ENCODE measurements at regions not wholly inside any gene's neighbourhood (a gene's known extent, or its start where the extent isn't known, plus 50 kb on each side); places are given as distances from the start of the nearest gene placed in this dataset.

DNA sequence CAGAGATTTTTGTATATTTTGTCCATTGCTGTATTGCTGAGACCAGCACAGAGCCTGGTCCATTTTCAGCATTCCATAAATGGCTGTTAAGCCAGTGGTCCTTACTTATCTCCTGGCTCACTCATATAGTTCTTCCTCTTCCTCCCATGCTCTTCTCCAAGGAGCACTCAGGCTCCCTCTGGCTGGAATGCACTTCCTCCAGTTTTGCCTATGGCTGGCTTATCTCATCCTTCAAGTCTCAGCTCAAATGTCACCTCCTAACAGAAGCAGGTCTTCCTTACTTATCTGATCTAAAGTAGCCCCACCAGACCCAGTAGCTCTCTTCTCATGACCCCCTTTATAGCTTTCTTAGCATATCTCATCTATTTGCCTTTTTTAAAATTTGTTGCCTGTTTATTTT, 146.9 kb downstream of the SLC30A10 start:
- TF ChIP-seq, protein P1, sequence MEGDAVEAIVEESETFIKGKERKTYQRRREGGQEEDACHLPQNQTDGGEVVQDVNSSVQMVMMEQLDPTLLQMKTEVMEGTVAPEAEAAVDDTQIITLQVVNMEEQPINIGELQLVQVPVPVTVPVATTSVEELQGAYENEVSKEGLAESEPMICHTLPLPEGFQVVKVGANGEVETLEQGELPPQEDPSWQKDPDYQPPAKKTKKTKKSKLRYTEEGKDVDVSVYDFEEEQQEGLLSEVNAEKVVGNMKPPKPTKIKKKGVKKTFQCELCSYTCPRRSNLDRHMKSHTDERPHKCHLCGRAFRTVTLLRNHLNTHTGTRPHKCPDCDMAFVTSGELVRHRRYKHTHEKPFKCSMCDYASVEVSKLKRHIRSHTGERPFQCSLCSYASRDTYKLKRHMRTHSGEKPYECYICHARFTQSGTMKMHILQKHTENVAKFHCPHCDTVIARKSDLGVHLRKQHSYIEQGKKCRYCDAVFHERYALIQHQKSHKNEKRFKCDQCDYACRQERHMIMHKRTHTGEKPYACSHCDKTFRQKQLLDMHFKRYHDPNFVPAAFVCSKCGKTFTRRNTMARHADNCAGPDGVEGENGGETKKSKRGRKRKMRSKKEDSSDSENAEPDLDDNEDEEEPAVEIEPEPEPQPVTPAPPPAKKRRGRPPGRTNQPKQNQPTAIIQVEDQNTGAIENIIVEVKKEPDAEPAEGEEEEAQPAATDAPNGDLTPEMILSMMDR (IDR thresholded peaks at IDR 0.05), result no peak
- Histone ChIP-seq H3K9ac (ENCODE audit: low read depth in 2 of 2, low read length in 2 of 2) (no peak overlapping the region), H3K27ac (no peak overlapping the region), H3K36me3 (no peaks in the 10 kb centered on the region), H3K9me3 (no peaks in the 10 kb centered on the region), H3K27me3 (no peaks in the 10 kb centered on the region), H3K4me3 (no peak overlapping the region), H3K4me1 (no peaks in the 10 kb centered on the region)
- no peak for DNase-seq
- intact Hi-C loops (cut with DNase I), result no loop called here

DNA sequence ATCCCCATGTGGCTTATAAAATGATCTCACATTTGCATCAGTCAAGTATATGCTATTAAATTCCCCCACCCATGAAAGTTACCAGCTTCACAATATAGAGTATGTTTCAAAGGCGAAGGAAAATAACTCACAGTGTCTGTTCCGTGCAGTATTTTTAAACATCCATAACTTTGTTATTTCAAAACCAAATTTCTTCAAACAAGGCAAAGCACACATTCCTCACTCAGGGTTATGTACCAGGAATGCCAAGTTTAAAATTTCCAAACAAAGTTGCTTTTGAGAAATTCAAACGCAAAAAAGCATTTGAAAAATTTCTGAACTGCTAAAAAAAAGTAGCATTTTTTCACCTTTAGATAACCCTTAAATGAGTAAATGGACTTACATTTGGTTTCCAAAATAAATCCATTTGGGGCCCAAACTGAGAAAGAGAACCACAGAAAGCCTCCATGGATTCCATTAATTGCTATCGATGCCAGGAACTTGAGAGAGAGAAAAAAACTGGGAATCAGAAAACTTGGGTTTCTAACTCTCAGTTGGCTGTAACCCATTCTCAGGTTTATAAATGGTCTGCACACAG, 149.5 kb downstream of the SLC30A10 start:
- H3K27me3 ChIP-seq, result no peaks in the 10 kb centered on the region
- H3K9ac ChIP-seq (ENCODE audit: low read depth in 2 of 2, low read length in 2 of 2), result no peak overlapping the region
- H3K9me3 ChIP-seq, result no peaks in the 10 kb centered on the region
- no peaks in the 10 kb centered on the region for H3K36me3 ChIP-seq
- intact Hi-C loops (cut with DNase I), result no loop called here
- TF ChIP-seq, protein P1 (IDR thresholded peaks at IDR 0.05), result no peak
- H3K4me1 ChIP-seq, result no peaks in the 10 kb centered on the region
- no peak for DNase-seq
- no peak overlapping the region for H3K27ac ChIP-seq
- no peak overlapping the region for H3K4me3 ChIP-seq

DNA sequence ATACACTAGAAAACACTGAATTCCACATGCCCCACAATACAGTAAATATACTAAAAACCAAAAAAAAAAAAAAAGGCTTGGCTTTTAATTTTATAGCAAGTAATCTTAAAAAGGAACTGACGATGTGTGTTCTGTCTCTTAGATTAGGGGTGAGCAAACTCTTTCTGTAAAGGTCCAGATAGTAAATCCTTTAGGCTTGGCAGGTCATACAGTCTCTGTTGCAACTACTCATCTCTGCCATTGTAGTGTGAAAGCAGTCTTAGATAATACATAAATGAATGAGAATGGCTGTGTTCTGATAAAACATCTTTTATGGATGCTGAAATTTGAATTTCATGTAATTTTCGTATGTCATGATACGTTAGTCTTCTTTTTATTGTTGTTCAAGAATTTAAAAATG, 150.2 kb downstream of the SLC30A10 start:
- no peaks in the 10 kb centered on the region for H3K27me3 ChIP-seq
- no peak overlapping the region for H3K4me3 ChIP-seq
- H3K27ac ChIP-seq, result no peak overlapping the region
- no peaks in the 10 kb centered on the region for H3K9me3 ChIP-seq
- no peaks in the 10 kb centered on the region for H3K4me1 ChIP-seq
- DNase-seq, result no peak
- intact Hi-C loops (cut with DNase I), result no loop called here
- H3K36me3 ChIP-seq, result no peaks in the 10 kb centered on the region
- TF ChIP-seq, protein P1 (IDR thresholded peaks at IDR 0.05), result no peak
- no peak overlapping the region for H3K9ac ChIP-seq (ENCODE audit: low read depth in 2 of 2, low read length in 2 of 2)

DNA sequence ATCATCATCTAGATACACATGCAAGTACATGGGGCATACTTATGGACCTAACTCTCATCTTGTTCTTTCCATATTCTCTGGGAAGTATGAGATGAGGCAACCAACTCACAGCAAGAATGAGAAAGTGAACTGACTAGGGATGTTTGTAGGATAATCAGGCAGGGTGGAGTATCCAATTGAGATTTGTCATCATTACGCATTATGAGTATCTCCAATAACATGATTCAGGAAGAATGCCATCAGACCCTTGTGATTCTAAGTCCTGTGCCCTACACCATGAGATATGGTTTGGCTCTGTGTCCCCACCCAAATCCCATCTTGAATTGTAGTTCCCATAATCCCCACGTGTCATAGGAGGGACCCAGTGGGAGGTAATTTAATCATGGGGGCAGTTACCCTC, 154.0 kb downstream of the SLC30A10 start:
- Histone ChIP-seq H3K4me1 (no peaks in the 10 kb centered on the region), H3K36me3 (no peaks in the 10 kb centered on the region), H3K27ac (no peak overlapping the region), H3K9ac (ENCODE audit: low read depth in 2 of 2, low read length in 2 of 2) (no peak overlapping the region), H3K4me3 (no peak overlapping the region), H3K27me3 (no peaks in the 10 kb centered on the region), H3K9me3 (no peaks in the 10 kb centered on the region)
- DNase-seq, result no peak
- TF ChIP-seq, protein P1 (IDR thresholded peaks at IDR 0.05), result no peak
- intact Hi-C loops (cut with DNase I), result no loop called here

DNA sequence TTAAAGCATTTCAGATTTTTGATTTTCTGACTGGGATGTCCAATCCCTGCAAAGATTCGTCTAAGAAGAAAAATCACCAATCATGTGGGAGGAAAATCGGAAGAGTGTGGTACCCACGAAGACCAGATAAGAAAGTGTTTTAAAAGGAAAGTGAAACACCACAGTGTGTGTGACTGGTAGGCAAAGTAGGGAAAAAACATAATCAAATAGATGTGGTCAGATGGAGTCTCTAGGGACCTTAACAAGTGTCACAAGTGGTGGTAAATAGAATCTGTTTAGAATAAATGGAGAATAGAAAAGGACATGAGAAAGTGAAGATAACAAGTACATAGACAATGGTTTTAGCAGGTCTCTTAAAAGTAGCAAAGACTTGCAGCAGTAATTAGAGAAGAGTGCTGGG, 154.6 kb downstream of the SLC30A10 start:
- Histone ChIP-seq H3K4me1 (no peaks in the 10 kb centered on the region), H3K9ac (ENCODE audit: low read depth in 2 of 2, low read length in 2 of 2) (no peak overlapping the region), H3K9me3 (no peaks in the 10 kb centered on the region), H3K36me3 (no peaks in the 10 kb centered on the region), H3K27me3 (no peaks in the 10 kb centered on the region), H3K4me3 (no peak overlapping the region), H3K27ac (no peak overlapping the region)
- TF ChIP-seq, protein P1 (IDR thresholded peaks at IDR 0.05), result no peak
- intact Hi-C loops (cut with DNase I), result no loop called here
- no peak for DNase-seq

Measured in colonic mucosa (tissue), 4 donors.